Adrenal gland (tissue), 9 donors: ENCODE measurements at regions not wholly inside any gene's neighbourhood (a gene's known extent, or its start where the extent isn't known, plus 50 kb on each side); places are given as distances from the start of the nearest gene placed in this dataset.
"Not testable (repeated sequence)": the region's sequence is repeated elsewhere in the genome, so short reads cannot be mapped to it uniquely, and the experiment has no call there.

ENCODE experiments used
- DNase-seq, 7 donors: peaks; one replicate each; pipeline ENCODE4 v3.0.0-alpha.2; 2019 to 2020
- H3K27ac ChIP-seq, 5 donors: fragments of 200-600 bp; sonication (generic) in 4 of 5; 1 replicate in 3 of 5; 2 replicates in 2 of 5; pipeline versions ENCODE4 v1.5.1 to v1.8.0; 2016 to 2020; ENCODE audit warnings: mild to moderate bottlenecking in 1 of 5
- H3K27me3 ChIP-seq: fragments of 200-600 bp; 2 replicates; pipeline ENCODE4 v1.8.0; 2021
- H3K36me3 ChIP-seq, 2 donors: fragments of 200-600 bp; replicated peaks in 1 of 2; 1 replicate in 1 of 2; 2 replicates in 1 of 2; pipeline versions ENCODE4 v1.5.1 to v1.8.0; 2018 to 2022
- H3K4me1 ChIP-seq, 2 donors: fragments of 200-600 bp; replicated peaks in 1 of 2; 1 replicate in 1 of 2; 2 replicates in 1 of 2; pipeline versions ENCODE4 v1.5.1 to v1.8.0; 2018 to 2021
- H3K4me3 ChIP-seq, 4 donors: fragments of 200-600 bp; sonication (generic) in 3 of 4; one replicate each; pipeline ENCODE4 v1.5.1; 2016 to 2018
- H3K9me3 ChIP-seq, 3 donors: fragments of 200-600 bp; sonication (generic) in 1 of 3; replicated peaks in 1 of 3; 1 replicate in 2 of 3; 2 replicates in 1 of 3; pipeline versions ENCODE4 v1.5.1 to v1.8.0; 2016 to 2021
- POLR2A ChIP-seq, 2 donors: fragments of 450-650 bp; IDR thresholded peaks; one replicate each; pipeline ENCODE4 v1.6.1; 2017; ENCODE audit warnings: antibody characterized with exemption in 2 of 2, mild to moderate bottlenecking in 2 of 2, moderate library complexity in 1 of 2
- whole genome bisulfite sequencing, 4 donors: extraction: QIAGEN DNeasy Blood & Tissue Kit in 2 of 4; methylation state at CpG; one replicate each; pipeline versions ENCODE4 v1.1.5 to v1.1.7; 2013 to 2017; 5-methylcytosine and 5-hydroxymethylcytosine counted together
- intact Hi-C, 2 donors: fragments of 100-400 bp; cut with DNase I; formaldehyde crosslinking; loops; one replicate each; pipeline versions ENCODE4 v1.14.1 to v1.15.0; 2022 to 2023
- TF ChIP-seq, protein P1 (sequence below), 6 experiments: fragments of 450-650 bp in 4 of 6; fragments of 200-600 bp in 2 of 6; sonication (generic) in 1 of 6; IDR thresholded peaks; 1 replicate in 5 of 6; 2 replicates in 1 of 6; pipeline versions ENCODE4 v1.5.1 to v1.8.0; 2016 to 2021; ENCODE audit warnings: antibody characterized with exemption in 6 of 6, mild to moderate bottlenecking in 2 of 6, moderate library complexity in 1 of 6
- donor health status: healthy with polysubstance abuse.
- donor health status: Bipolar disorder and iron deficiency.
- donor health status: DM: yes; HTN: yes; CAD: no.
- donor health status: DM: no; HTN: no; CAD: no.
- donor health status: DM: no; HTN: no; CAD: no.

DNA sequence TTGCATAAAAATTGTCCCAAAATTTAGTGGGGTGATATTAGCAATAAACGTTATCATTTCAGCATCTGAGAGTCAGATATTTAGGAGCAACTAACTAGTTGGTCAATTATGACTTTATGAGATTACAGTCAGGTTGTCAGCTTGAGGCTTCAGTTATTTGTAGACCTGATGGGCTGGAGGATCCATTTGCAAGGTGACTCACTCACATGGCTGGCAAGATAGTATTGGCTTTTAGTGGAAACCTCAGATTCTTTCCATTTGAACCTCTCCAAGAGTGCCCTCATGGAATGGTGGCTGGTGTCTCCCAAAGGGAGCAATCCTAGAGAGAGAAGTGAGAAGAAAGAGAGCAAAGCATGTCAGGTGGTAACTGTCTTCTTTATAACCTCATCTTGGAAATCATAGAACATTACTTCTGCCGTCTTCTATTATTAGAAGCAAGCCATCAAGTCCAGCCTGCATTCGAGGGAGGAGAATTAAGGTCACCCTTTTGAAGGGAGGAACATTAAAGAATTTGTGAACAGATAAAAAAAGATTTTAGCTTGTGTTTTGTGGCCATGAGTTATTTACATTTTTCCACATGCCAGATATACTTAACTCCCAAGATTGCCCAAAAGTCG, 92.5 kb downstream of the HAUS1 start:
- Histone ChIP-seq H3K27me3 (no peaks in the 10 kb centered on the region), H3K27ac (no peak overlapping the region), H3K36me3 (no peaks in the 10 kb centered on the region), H3K4me1 (peaks cover 6 to 14% of the 10 kb centered on the region in 2 donors), H3K9me3 (no peaks in the 10 kb centered on the region), H3K4me3 (no peak overlapping the region)
- TF ChIP-seq, protein P1, sequence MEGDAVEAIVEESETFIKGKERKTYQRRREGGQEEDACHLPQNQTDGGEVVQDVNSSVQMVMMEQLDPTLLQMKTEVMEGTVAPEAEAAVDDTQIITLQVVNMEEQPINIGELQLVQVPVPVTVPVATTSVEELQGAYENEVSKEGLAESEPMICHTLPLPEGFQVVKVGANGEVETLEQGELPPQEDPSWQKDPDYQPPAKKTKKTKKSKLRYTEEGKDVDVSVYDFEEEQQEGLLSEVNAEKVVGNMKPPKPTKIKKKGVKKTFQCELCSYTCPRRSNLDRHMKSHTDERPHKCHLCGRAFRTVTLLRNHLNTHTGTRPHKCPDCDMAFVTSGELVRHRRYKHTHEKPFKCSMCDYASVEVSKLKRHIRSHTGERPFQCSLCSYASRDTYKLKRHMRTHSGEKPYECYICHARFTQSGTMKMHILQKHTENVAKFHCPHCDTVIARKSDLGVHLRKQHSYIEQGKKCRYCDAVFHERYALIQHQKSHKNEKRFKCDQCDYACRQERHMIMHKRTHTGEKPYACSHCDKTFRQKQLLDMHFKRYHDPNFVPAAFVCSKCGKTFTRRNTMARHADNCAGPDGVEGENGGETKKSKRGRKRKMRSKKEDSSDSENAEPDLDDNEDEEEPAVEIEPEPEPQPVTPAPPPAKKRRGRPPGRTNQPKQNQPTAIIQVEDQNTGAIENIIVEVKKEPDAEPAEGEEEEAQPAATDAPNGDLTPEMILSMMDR (IDR thresholded peaks at IDR 0.05), result no peak
- no peak for TF ChIP-seq POLR2A (IDR thresholded peaks at IDR 0.05)
- intact Hi-C loops, result no loop called here
- 74 to 76% (median 75%) methylated on average over 4 of the region's 4 CpGs for WGBS, 4 donors
- no peak for DNase-seq

DNA sequence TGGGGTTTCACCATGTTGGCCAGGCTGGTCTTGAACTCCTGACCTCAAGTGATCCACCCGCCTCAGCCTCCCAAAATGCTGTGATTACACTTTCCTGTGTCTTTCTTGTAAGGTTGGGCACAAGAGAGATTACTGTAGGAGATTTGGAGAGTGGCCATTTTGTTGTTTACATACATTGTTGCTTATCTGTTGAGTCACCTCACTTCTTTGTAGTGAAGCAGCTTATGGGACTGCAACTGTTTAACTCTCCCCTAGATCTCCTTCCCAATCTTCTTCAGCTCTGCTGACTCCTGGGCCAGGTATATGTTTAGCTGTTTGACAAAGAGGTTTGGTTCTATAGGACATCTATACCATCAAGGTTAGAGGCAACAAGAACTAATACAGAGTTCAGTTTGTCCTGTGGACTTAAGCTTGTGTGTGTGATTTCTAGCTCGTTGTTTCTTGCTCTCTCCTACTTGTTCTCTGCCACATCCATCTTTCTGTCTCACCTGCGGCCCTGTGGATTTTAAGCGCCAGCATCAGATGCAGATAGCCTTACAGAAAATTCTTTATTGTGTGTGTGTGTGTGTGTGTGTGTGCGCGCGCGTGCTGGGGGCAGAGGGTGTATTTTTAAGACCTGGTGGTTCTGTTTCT, 95.4 kb downstream of the HAUS1 start:
- intact Hi-C loops, result no loop called here
- Histone ChIP-seq H3K4me3 (no peak overlapping the region), H3K27me3 (no peaks in the 10 kb centered on the region), H3K4me1 (peaks cover 6 to 14% of the 10 kb centered on the region in 2 donors), H3K36me3 (no peaks in the 10 kb centered on the region), H3K27ac (peak overlapping the region in 1 of 5 donors; percentile 17), H3K9me3 (no peaks in the 10 kb centered on the region)
- TF ChIP-seq POLR2A (IDR thresholded peaks at IDR 0.05), result no peak
- DNase-seq, result no peak
- 80 to 87% (median 85%) methylated on average over 8 of the region's 8 CpGs for WGBS, 4 donors

DNA sequence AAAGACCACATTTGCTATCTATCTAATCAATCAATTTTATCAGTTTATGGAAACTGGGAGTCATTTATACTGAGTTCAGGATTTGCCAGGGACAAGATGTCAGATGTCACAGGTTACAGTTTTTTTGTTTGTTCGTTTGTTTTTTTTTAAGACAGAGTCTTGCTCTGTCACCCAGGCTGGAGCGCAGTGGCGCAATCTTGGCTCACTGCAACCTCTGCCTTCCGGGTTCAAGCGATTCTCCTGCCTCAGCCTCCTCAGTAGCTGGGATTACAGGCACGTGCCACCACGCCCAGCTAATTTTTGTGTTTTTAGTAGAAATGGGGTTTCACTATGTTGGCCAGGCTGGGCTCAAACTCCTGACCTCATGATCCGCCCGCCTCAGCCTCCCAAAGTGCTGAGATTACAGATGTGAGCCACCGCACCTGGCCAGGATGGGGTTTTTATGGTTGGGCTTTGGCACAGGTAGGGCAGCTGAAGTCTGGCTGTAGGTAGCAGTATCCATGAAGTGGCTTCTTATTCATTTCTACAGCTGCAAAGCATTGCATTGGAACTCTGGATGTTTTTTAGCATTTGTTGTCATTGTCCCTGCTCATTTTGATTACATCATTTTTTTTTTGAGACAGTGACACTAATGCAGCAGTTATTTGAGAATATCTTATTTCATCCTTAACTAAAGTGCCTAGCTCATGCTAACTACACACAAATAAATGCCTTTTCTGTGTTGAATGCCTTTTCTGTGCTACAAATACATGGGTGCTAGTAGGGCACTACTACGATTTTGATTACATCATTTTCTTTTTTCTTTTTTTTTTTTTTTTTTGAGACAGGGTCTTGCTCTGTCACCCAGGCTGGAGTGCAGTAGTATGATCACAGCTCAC, 96.2 kb downstream of the HAUS1 start:
- H3K27me3 ChIP-seq, H3K27ac ChIP-seq, DNase-seq, H3K4me3 ChIP-seq, H3K36me3 ChIP-seq, H3K9me3 ChIP-seq, intact Hi-C loops: not testable (repeated sequence)
- peaks cover 6 to 14% of the 10 kb centered on the region in 2 donors for H3K4me1 ChIP-seq
- 80 to 89% (median 87%) methylated on average over 11 of the region's 11 CpGs for WGBS, 4 donors

DNA sequence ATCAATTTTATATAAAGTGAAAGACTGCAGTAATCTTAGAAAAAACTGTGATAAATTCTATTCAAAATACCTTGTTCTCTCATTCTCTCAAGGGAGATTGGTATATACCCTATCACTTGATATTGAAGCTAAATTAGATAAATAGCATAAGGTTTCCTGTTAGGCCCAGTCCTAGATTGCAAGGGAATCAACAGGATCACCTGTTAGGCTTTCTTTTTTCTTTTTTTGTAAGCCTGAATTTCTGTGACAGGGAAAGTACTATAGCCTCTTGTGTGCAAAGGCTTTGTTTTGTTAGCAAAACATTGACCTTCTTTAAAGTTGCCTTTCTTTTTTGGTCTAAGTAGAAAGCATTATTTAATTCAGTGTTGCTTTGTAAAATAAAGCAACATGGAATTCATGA, 100.0 kb downstream of the HAUS1 start:
- H3K9me3 ChIP-seq, result no peaks in the 10 kb centered on the region
- TF ChIP-seq POLR2A (IDR thresholded peaks at IDR 0.05), result no peak
- TF ChIP-seq, protein P1 (IDR thresholded peaks at IDR 0.05), result no peak
- no peak overlapping the region for H3K4me3 ChIP-seq
- H3K4me1 ChIP-seq, result peaks cover 6 to 14% of the 10 kb centered on the region in 2 donors
- no peaks in the 10 kb centered on the region for H3K27me3 ChIP-seq
- H3K36me3 ChIP-seq, result no peaks in the 10 kb centered on the region
- no peak for DNase-seq
- intact Hi-C loops, result no loop called here
- H3K27ac ChIP-seq, result no peak overlapping the region

DNA sequence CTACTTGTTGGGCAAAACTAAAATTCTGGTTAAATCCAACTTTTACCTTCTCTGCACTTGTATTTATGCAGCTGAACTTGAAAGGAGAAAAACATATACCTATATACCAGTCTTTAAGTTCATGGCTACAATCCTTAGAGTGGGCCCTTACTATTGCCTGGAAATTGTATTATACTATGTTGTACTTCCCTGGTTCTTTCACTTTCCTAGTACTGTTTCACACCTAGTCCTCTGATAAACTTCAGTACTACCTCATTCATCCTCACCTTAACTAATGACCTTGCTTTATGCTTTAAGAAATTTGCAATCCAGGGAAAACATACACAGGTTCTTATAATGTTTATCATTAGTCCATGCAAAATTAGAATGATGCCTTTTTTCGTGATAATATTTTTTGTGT, 103.8 kb downstream of the HAUS1 start:
- no peak for DNase-seq
- intact Hi-C loops, result no loop called here
- no peaks in the 10 kb centered on the region for H3K27me3 ChIP-seq
- no peaks in the 10 kb centered on the region for H3K36me3 ChIP-seq
- TF ChIP-seq, protein P1 (IDR thresholded peaks at IDR 0.05), result no peak
- TF ChIP-seq POLR2A (IDR thresholded peaks at IDR 0.05), result no peak
- H3K4me3 ChIP-seq, result no peak overlapping the region
- H3K9me3 ChIP-seq, result no peaks in the 10 kb centered on the region
- H3K27ac ChIP-seq, result no peak overlapping the region
- 0 to 78% (median 58%) methylated on average over 1 of the region's 1 CpG for WGBS, 4 donors
- no peaks in the 10 kb centered on the region for H3K4me1 ChIP-seq
